Smooth muscle cell (in vitro differentiated cells): ENCODE measurements at regions not wholly inside any gene's neighbourhood (a gene's known extent, or its start where the extent isn't known, plus 50 kb on each side); places are given as distances from the start of the nearest gene placed in this dataset.

Experiments used
- DNase-seq: peaks from one replicate; lab custom pipeline; 2025; ENCODE audit not compliant: unreplicated experiment; lab: John Stamatoyannopoulos, UW
- H2AFZ ChIP-seq: fragments of 200-600 bp; sonication (generic); 2 replicates; pipeline ENCODE4 v1.6.0; 2016; ENCODE audit warnings: antibody characterized with exemption, low read depth, mild to moderate bottlenecking
- H3F3A ChIP-seq: fragments of 200-600 bp; sonication (generic); 2 replicates; pipeline ENCODE4 v1.6.0; 2017; ENCODE audit warnings: antibody characterized with exemption, low read depth
- H3K27ac ChIP-seq: fragments of 200-600 bp; sonication (generic); 2 replicates; pipeline ENCODE4 v1.5.1; 2016; ENCODE audit warnings: low read depth, mild to moderate bottlenecking
- H3K27me3 ChIP-seq: fragments of 200-600 bp; sonication (generic); 2 replicates; pipeline ENCODE4 v1.6.1; 2016; ENCODE audit warnings: low read depth, mild to moderate bottlenecking
- H3K36me3 ChIP-seq: fragments of 200-600 bp; sonication (generic); 2 replicates; pipeline ENCODE4 v1.5.1; 2016; ENCODE audit warnings: low read depth
- H3K4me1 ChIP-seq: fragments of 200-600 bp; sonication (generic); 2 replicates; pipeline ENCODE4 v1.5.1; 2016; ENCODE audit warnings: low read depth
- H3K4me2 ChIP-seq: fragments of 200-600 bp; sonication (generic); 2 replicates; pipeline ENCODE4 v1.6.0; 2016; ENCODE audit warnings: mild to moderate bottlenecking
- H3K4me3 ChIP-seq: fragments of 200-600 bp; sonication (generic); 2 replicates; pipeline ENCODE4 v1.5.1; 2016; ENCODE audit warnings: mild to moderate bottlenecking
- H3K79me2 ChIP-seq: fragments of 200-600 bp; sonication (generic); 2 replicates; pipeline ENCODE4 v1.6.0; 2016; ENCODE audit warnings: low read depth, mild to moderate bottlenecking
- H3K9ac ChIP-seq: fragments of 200-600 bp; sonication (generic); 2 replicates; pipeline ENCODE4 v1.6.0; 2016; ENCODE audit warnings: low read depth
- H3K9me3 ChIP-seq: fragments of 200-600 bp; sonication (generic); replicated peaks from 2 replicates; pipeline ENCODE4 v1.5.1; 2016; ENCODE audit warnings: low read depth
- H4K20me1 ChIP-seq: fragments of 200-600 bp; sonication (generic); 2 replicates; pipeline ENCODE4 v1.6.0; 2016; ENCODE audit warnings: low read depth
- CTCF ChIP-seq: fragments of 200-600 bp; sonication (generic); IDR thresholded peaks from 2 replicates; pipeline ENCODE4 v1.5.1; 2017; ENCODE audit warnings: borderline replicate concordance, mild to moderate bottlenecking, antibody characterized with exemption; ENCODE audit not compliant: insufficient read depth, poor library complexity, severe bottlenecking
- WGBS: methylation state at CpG from one replicate; pipeline ENCODE4 v1.1.7; 2016; ENCODE audit warnings: low lambda C conversion rate; 5-methylcytosine and 5-hydroxymethylcytosine counted together

GRCh38 chr1:95733031-95733430, 499.0 kb downstream of the RWDD3 start:
- DNase-seq, result no peak
- no peaks in the 10 kb centered on the region for H3K9me3 ChIP-seq
- no peak overlapping the region for H3K4me3 ChIP-seq
- no peak overlapping the region for H3K9ac ChIP-seq
- H3K4me1 ChIP-seq, result no peaks in the 10 kb centered on the region
- no peaks in the 10 kb centered on the region for H4K20me1 ChIP-seq
- peak overlapping the region; percentile 39 for H2AFZ ChIP-seq
- 75% methylated on average over 1 of the region's 1 CpG for WGBS
- H3K27ac ChIP-seq, result no peak overlapping the region
- no peak overlapping the region for H3K4me2 ChIP-seq
- no peaks in the 10 kb centered on the region for H3F3A ChIP-seq
- no peaks in the 10 kb centered on the region for H3K36me3 ChIP-seq
- no peak for TF ChIP-seq CTCF
- H3K79me2 ChIP-seq, result no peaks in the 10 kb centered on the region
- H3K27me3 ChIP-seq, result no peaks in the 10 kb centered on the region

- no peaks in the 10 kb centered on the region for H3K9me3 ChIP-seq
- H3K9ac ChIP-seq, result no peak overlapping the region
- no peak for TF ChIP-seq CTCF
- no peaks in the 10 kb centered on the region for H3K4me1 ChIP-seq
- no peaks in the 10 kb centered on the region for H3F3A ChIP-seq
- no peak overlapping the region for H3K4me3 ChIP-seq
- H3K27ac ChIP-seq, result no peak overlapping the region
- no peaks in the 10 kb centered on the region for H3K36me3 ChIP-seq
- no peaks in the 10 kb centered on the region for H3K79me2 ChIP-seq
- H2AFZ ChIP-seq, result no peak overlapping the region
- no peak for DNase-seq
- H3K4me2 ChIP-seq, result no peak overlapping the region
- H3K27me3 ChIP-seq, result no peaks in the 10 kb centered on the region
- H4K20me1 ChIP-seq, result no peaks in the 10 kb centered on the region
- 93% methylated on average over 6 of the region's 6 CpGs for WGBS
These were observed 499.7 kb downstream of the RWDD3 start for GRCh38 chr1:95733671-95734070.

- no peak overlapping the region for H3K4me3 ChIP-seq
- H3K9ac ChIP-seq, result no peak overlapping the region
- 91% methylated on average over 2 of the region's 2 CpGs for WGBS
- H3K9me3 ChIP-seq, result no peaks in the 10 kb centered on the region
- no peak overlapping the region for H3K4me2 ChIP-seq
- TF ChIP-seq CTCF, result no peak
- no peaks in the 10 kb centered on the region for H3K36me3 ChIP-seq
- H3K27ac ChIP-seq, result no peak overlapping the region
- no peaks in the 10 kb centered on the region for H3F3A ChIP-seq
- H3K4me1 ChIP-seq, result no peaks in the 10 kb centered on the region
- no peaks in the 10 kb centered on the region for H3K79me2 ChIP-seq
- DNase-seq, result no peak
- no peaks in the 10 kb centered on the region for H3K27me3 ChIP-seq
- no peaks in the 10 kb centered on the region for H4K20me1 ChIP-seq
- no peak overlapping the region for H2AFZ ChIP-seq
These were observed 500.6 kb downstream of the RWDD3 start for GRCh38 chr1:95734560-95734959.

- peaks cover 10% of the 10 kb centered on the region for H3K4me1 ChIP-seq
- H3K36me3 ChIP-seq, result no peaks in the 10 kb centered on the region
- WGBS, result 10% methylated on average over 3 of the region's 3 CpGs
- no peaks in the 10 kb centered on the region for H3K9me3 ChIP-seq
- H3K27me3 ChIP-seq, result no peaks in the 10 kb centered on the region
- no peak overlapping the region for H3K4me2 ChIP-seq
- no peaks in the 10 kb centered on the region for H4K20me1 ChIP-seq
- H3K9ac ChIP-seq, result no peak overlapping the region
- no peaks in the 10 kb centered on the region for H3K79me2 ChIP-seq
- peak overlapping the region; percentile 64 for H3K27ac ChIP-seq
- TF ChIP-seq CTCF, result no peak
- no peak for DNase-seq
- H3F3A ChIP-seq, result no peaks in the 10 kb centered on the region
- H2AFZ ChIP-seq, result no peak overlapping the region
- no peak overlapping the region for H3K4me3 ChIP-seq
These were observed 508.6 kb downstream of the RWDD3 start for GRCh38 chr1:95742591-95743089.
